ENCODE measurements at regions not wholly inside any gene's neighbourhood (a gene's known extent, or its start where the extent isn't known, plus 50 kb on each side); places are given as distances from the start of the nearest gene placed in this dataset.
"Not testable (repeated sequence)": the region's sequence is repeated elsewhere in the genome, so short reads cannot be mapped to it uniquely, and the experiment has no call there.

DNA sequence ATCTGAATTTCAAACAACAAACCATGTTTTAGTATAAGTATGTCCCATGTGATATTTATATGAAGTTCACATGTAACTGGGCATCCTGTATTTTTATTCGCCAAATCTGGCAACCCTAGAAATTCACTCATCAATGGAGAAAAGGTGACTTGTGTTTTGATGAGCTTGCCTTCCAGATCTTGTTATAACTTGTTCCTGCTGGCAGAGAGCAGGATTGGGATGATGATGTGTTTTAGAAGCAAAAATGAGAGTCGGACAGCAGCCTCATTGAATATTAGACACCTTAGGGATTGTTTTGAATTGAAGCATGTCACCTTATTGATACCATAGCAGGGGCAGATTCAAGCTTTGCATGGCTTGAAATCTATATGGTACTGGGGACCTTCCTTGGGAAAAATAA is 85.4 kb upstream of the MED13 start:
- no peak for DNase-seq (ENCODE audit: low read depth)

DNA sequence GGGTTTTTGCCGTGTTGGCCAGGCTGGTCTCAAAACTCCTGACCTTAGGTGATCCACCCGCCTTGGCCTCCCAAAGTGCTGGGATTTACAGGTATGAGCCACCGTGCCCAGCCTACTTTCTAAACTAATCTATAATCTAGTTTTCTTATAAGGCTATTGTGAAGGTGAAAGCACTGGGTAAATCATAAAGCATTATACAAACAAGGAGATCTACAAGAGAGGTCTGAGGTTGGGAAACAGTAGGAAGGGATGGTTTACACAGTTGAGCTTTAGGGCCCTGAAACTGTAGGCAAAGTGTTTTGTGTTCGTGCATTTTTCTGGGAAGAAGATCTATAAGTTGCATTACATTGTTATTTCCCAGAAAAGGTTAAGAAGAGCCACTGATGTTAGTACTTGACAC is 84.9 kb upstream of the MED13 start:
- no peak for DNase-seq (ENCODE audit: low read depth)

GRCh38 chr17:62147284-62147683 is 82.2 kb upstream of the MED13 start:
- DNase-seq (ENCODE audit: low read depth) = no peak

DNA sequence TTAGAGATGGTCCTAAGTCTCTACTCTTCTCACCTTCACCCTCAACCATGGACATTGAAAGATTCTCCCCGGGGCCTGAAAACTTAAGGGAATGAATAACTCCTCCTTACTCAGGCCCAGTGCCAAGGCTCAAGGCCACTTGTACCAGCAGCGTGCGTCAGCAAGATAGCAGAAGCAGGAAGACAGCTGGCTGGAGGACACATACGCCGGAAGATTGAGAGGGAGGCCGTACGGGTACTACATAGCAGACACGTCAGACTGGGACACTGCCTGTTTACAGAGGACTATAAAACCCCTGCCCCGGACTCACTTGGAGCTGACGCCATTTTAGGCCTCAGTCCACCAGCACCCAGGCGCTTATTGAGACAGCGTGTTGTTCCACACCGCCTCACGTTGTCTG is 75.8 kb upstream of the MED13 start:
- no peak for DNase-seq (ENCODE audit: low read depth)

- DNase-seq (ENCODE audit: low read depth) = no peak
These were observed 75.3 kb upstream of the MED13 start for GRCh38 chr17:62140376-62140775.

- not testable (repeated sequence) for DNase-seq (ENCODE audit: low read depth)
These were observed 74.7 kb upstream of the MED13 start for GRCh38 chr17:62139690-62140354.

GRCh38 chr17:62139141-62139540 is 74.1 kb upstream of the MED13 start:
- DNase-seq (ENCODE audit: low read depth) = no peak

- DNase-seq (ENCODE audit: low read depth) = not testable (repeated sequence)
These were observed 73.6 kb upstream of the MED13 start for GRCh38 chr17:62138676-62139121.

- not testable (repeated sequence) for DNase-seq (ENCODE audit: low read depth)
These were observed 72.9 kb upstream of the MED13 start for GRCh38 chr17:62137734-62138624.

DNA sequence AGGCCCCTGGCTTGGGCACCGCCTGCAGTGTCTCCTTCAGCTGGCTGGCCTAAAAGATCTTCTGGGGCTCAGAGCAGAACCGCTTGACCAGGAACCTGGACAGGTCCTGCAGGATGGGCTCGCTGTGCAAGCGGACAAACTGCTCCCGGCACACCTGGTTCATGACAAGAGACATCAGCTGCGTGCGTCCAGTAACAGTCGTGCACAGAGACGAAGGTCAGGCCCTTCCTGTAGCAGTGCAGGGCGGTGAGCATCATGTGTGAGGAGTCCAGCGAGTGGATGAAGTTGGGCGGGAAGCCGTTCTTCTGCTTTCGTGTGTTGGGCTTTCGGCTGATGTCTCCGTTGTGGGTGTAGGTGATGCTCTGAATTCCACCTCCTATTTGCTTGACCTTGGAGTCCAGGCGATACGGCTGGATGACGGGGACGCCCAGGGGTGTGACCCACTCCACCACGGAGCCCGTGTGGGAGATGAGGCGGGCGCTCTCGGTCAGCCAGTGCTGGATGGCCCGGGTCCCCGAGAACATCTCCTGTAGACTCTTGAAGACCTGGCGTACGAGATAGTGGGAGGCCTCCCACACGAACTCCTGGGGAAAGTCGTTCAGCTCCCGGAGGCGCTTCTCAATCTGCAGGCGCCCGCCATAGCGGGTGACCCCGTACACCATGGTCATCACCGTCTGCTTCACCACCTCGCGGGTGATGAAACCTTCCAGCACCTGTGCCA is 72.1 kb upstream of the MED13 start:
- not testable (repeated sequence) for DNase-seq (ENCODE audit: low read depth)

- no peak for DNase-seq (ENCODE audit: low read depth)
These were observed 70.7 kb upstream of the MED13 start for GRCh38 chr17:62135742-62136141.

- not testable (repeated sequence) for DNase-seq (ENCODE audit: low read depth)
These were observed 70.0 kb upstream of the MED13 start for GRCh38 chr17:62135096-62135495.

- no peak for DNase-seq (ENCODE audit: low read depth)
These were observed 69.3 kb upstream of the MED13 start for GRCh38 chr17:62134397-62134796.

GRCh38 chr17:62131271-62131670 is 66.2 kb upstream of the MED13 start:
- not testable (repeated sequence) for DNase-seq (ENCODE audit: low read depth)

- DNase-seq (ENCODE audit: low read depth) = no peak
These were observed 65.7 kb upstream of the MED13 start for GRCh38 chr17:62130739-62131138.

- DNase-seq (ENCODE audit: low read depth) = no peak
These were observed 61.2 kb upstream of the MED13 start for GRCh38 chr17:62126292-62126691.

- DNase-seq (ENCODE audit: low read depth) = no peak
These were observed 60.2 kb upstream of the MED13 start for GRCh38 chr17:62125307-62125706.

DNA sequence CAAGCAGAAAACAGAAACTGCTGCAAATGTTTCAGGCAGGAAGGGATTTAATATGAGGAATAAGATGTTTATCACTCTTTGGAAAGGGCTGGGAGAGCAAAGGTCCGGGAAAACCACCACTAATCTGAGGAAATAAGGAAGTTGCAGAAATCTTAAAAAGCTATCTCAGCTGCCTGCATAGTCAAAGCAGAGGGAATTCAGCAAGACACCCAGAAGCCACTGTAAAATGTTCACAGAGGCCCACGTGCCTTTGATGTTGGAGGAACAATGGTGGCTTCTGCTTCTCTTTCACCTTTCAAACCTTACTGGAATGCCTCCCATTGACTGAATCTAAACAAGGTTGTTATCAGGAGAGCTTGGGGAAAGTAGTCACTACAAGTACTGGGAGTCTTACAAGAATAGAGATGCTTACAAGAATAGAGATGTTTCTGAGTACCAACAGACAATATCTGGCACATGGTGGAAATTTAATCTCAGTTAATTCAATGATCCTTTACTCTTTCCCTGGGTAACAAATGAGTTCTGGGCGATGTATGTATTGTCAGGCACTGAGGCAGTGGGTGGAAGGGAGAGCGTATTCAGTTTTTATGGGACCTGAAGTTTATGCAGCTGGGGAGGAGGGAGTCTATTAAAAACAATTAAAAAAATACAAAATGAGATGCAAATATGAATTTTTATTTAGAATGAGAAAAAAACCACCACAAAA is 56.1 kb upstream of the MED13 start:
- no peak for DNase-seq (ENCODE audit: low read depth)

- no peak for DNase-seq (ENCODE audit: low read depth)
These were observed 54.3 kb upstream of the MED13 start for GRCh38 chr17:62119373-62119772.
